ENCODE measurements at regions not wholly inside any gene's neighbourhood (a gene's known extent, or its start where the extent isn't known, plus 50 kb on each side); places are given as distances from the start of the nearest gene placed in this dataset.

DNA sequence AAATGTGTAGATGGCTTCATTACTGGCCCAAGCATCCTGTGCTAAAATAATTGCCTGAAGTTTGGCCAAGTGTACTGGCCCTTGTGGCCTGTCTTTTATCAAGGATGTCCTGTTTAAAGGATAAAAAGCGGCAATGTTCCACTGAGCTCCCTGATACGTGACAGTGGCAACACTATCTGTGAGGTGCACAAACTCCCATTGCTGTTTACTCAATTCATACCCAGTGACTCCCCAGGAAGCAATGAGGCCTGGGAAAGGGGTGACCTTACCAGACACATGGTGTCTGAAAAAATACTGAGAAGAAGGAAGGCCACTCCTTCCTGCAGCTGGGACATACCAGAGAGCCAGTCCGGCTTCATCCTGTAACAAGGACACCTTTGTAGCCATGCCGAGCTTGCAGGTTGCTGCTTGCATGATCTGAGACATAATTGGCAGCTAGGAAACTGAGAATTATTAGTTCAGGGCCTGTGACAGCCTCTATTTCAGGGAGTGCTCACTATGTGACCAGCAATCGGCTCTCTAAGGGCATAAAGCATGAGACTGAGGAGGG is 198.5 kb upstream of the LRATD1 start:
- Histone ChIP-seq H2BK5ac (ENCODE audit: insufficient read length, low read length) (no peak overlapping the region), H3K56ac (ENCODE audit: insufficient read length, low read depth, low read length) (no peak overlapping the region), H3K79me2 (ENCODE audit: insufficient read depth, low read length) (no peaks in the 10 kb centered on the region), H3K4me2 (ENCODE audit: insufficient read depth, insufficient read length, low read length) (no peak overlapping the region), H4K8ac (replicated peaks; ENCODE audit: insufficient read length, low read depth, low read length) (no peak overlapping the region), H4K91ac (ENCODE audit: insufficient read length, low read depth, low read length) (no peak overlapping the region), H3K14ac (ENCODE audit: insufficient read depth, low read length) (no peak overlapping the region), H3K18ac (ENCODE audit: insufficient read length, low read depth, low read length) (no peak overlapping the region), H3K23ac (ENCODE audit: insufficient read length, low read depth, low read length) (no peak overlapping the region), H3K23me2 (ENCODE audit: insufficient read length, low read depth, low read length, poor library complexity, severe bottlenecking) (no peaks in the 10 kb centered on the region), H3K79me1 (ENCODE audit: insufficient read depth, low read depth, low read length, poor library complexity, severe bottlenecking) (no peaks in the 10 kb centered on the region), H2AK5ac (ENCODE audit: insufficient read length, low read length) (no peak overlapping the region), H2AFZ (ENCODE audit: low read length) (no peak overlapping the region), H4K5ac (ENCODE audit: insufficient read length, low read depth, low read length) (no peak overlapping the region), H2BK20ac (ENCODE audit: low read depth, low read length, poor library complexity, severe bottlenecking) (no peak overlapping the region), H4K20me1 (ENCODE audit: control insufficient read depth, insufficient read depth, insufficient read length) (no peaks in the 10 kb centered on the region), H3K9ac (ENCODE audit: extremely low read depth, insufficient read length, low read length) (no peak overlapping the region), H3K9me3 (ENCODE audit: control insufficient read depth, low read depth, low read length) (no peaks in the 10 kb centered on the region), H3K27me3 (ENCODE audit: insufficient read depth, low read length) (no peaks in the 10 kb centered on the region), H2BK12ac (ENCODE audit: insufficient read length, low read depth, low read length) (no peak overlapping the region), H2BK120ac (ENCODE audit: low read depth, low read length, poor library complexity, severe bottlenecking) (no peak overlapping the region), H3K4me1 (ENCODE audit: insufficient read depth, low read length) (no peaks in the 10 kb centered on the region), H3T11ph (ENCODE audit: low read length) (no peak overlapping the region), H3K27ac (ENCODE audit: insufficient read length, low read depth, low read length) (no peak overlapping the region), H3K4ac (ENCODE audit: low read depth, low read length) (no peak overlapping the region), H2BK15ac (ENCODE audit: low read depth, low read length) (no peak overlapping the region)
- no peak overlapping the region for H3K4me3 Mint-ChIP-seq
- H3K27me3 Mint-ChIP-seq (ENCODE audit: low read depth) = no peaks in the 10 kb centered on the region
- no CpG with 5 or more reads among the region's 5 CpGs for WGBS (ENCODE audit: extremely low coverage, insufficient read length, low lambda C conversion rate)
- no peak for TF ChIP-seq CTCF (conservative IDR thresholded peaks at IDR 0.05)
- H3K36me3 Mint-ChIP-seq (ENCODE audit: insufficient read depth in 1 of 3, low read depth in 3 of 3) = 0 out of 7 replicates have a peak, but pooled peaks cover 0 to 1% (median 0%) of the 10 kb centered on the region in 3 experiments
- no peaks in the 10 kb centered on the region for H3K4me1 Mint-ChIP-seq
- H3K27ac Mint-ChIP-seq = no peak overlapping the region
- peaks cover 0 to 3% of the 10 kb centered on the region in 2 experiments; a peak in 1 of 5 replicates for H3K9me3 Mint-ChIP-seq
- no peak for DNase-seq
